ENCODE measurements at regions not wholly inside any gene's neighbourhood (a gene's known extent, or its start where the extent isn't known, plus 50 kb on each side); places are given as distances from the start of the nearest gene placed in this dataset.

DNA sequence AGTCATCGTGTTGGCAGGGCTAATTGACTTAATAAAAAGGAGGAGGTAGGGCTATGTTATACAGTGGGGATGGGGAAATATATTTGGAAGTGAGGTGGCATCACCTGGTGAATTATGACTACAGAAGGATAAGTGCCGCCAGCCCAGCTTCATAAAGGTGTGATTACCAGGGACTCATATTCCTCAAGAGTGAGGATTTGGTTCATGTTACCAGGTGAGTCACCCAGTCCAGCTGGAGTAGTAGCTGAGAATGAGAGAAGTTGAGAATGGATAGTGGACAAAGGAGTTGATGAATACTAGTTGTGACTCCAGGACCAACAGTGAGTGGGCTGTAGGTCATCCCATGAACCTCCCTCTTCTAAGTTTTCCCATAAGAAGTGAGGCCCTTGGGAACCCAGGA is 143.0 kb upstream of the GALNT15 start:
- no peak overlapping the region for H4K5ac ChIP-seq (ENCODE audit: low read depth, low read length)
- no peak overlapping the region for H2AK5ac ChIP-seq (ENCODE audit: low read depth, low read length)
- no peaks in the 10 kb centered on the region for H3K79me1 ChIP-seq (ENCODE audit: low read depth in 1 of 2, low read length in 2 of 2)
- no peak for DNase-seq
- H3K23ac ChIP-seq (ENCODE audit: low read depth, low read length) = no peak overlapping the region
- H3K14ac ChIP-seq (replicated peaks; ENCODE audit: low read depth, low read length) = no peak overlapping the region
- ATAC-seq (ENCODE audit: low read depth) = no peak
- dilution Hi-C loops (cut with HindIII; ENCODE audit: low sequenced_read_pairs, unreplicated experiment) = no loop called here
- no peak overlapping the region for H3K4me3 ChIP-seq (ENCODE audit: insufficient read depth, low read depth, low read length)
- intact Hi-C loops (cut with micrococcal nuclease) = no loop called here
- no peaks in the 10 kb centered on the region for H3K27me3 ChIP-seq (ENCODE audit: control insufficient read depth, insufficient read depth, low read length)
- H3K4me1 ChIP-seq (ENCODE audit: control insufficient read depth, insufficient read depth, low read length) = peaks cover 12% of the 10 kb centered on the region
- H3K56ac ChIP-seq (ENCODE audit: extremely low read depth, insufficient read depth, low read length) = no peak overlapping the region
- peaks cover 3% of the 10 kb centered on the region; the same call in 1 of the 2 replicates for H3K9me1 ChIP-seq (ENCODE audit: insufficient read depth, low read length)
- no peaks in the 10 kb centered on the region for H4K20me1 ChIP-seq (ENCODE audit: insufficient read depth, low read length)
- H3K4ac ChIP-seq (ENCODE audit: low read depth, low read length) = no peak overlapping the region
- H3K9ac ChIP-seq (ENCODE audit: low read depth, low read length) = no peak overlapping the region
- H3K18ac ChIP-seq (ENCODE audit: low read depth, low read length) = no peak overlapping the region
- H4K8ac ChIP-seq (ENCODE audit: low read depth in 2 of 2, low read length in 2 of 2) = no peak overlapping the region
- no peak overlapping the region; the same call in 1 of the 2 replicates for H2BK20ac ChIP-seq (ENCODE audit: low read depth, low read length)
- POLR2A ChIA-PET (ENCODE audit: unreplicated experiment) = no interaction called here
- H3K36me3 ChIP-seq (ENCODE audit: control insufficient read depth, insufficient read depth, low read length) = no peaks in the 10 kb centered on the region
- CTCF ChIA-PET = no interaction called here
- WGBS, 2 experiments (ENCODE audit: extremely low coverage in 2 of 2, insufficient read length in 1 of 2) = 100% methylated on average over 1 of the region's 2 CpGs; no CpG with 5 or more reads in 1 of the 2 experiments
- TF ChIP-seq, protein P1, sequence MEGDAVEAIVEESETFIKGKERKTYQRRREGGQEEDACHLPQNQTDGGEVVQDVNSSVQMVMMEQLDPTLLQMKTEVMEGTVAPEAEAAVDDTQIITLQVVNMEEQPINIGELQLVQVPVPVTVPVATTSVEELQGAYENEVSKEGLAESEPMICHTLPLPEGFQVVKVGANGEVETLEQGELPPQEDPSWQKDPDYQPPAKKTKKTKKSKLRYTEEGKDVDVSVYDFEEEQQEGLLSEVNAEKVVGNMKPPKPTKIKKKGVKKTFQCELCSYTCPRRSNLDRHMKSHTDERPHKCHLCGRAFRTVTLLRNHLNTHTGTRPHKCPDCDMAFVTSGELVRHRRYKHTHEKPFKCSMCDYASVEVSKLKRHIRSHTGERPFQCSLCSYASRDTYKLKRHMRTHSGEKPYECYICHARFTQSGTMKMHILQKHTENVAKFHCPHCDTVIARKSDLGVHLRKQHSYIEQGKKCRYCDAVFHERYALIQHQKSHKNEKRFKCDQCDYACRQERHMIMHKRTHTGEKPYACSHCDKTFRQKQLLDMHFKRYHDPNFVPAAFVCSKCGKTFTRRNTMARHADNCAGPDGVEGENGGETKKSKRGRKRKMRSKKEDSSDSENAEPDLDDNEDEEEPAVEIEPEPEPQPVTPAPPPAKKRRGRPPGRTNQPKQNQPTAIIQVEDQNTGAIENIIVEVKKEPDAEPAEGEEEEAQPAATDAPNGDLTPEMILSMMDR (conservative IDR thresholded peaks at IDR 0.05; ENCODE audit: low read depth, low read length) = no peak
- TF ChIP-seq SMC3 (IDR thresholded peaks at IDR 0.05; ENCODE audit: low read depth, low read length) = no peak
- TF ChIP-seq BHLHE40 (IDR thresholded peaks at IDR 0.05; ENCODE audit: low read depth, low read length) = no peak
- TF ChIP-seq, protein P2, sequence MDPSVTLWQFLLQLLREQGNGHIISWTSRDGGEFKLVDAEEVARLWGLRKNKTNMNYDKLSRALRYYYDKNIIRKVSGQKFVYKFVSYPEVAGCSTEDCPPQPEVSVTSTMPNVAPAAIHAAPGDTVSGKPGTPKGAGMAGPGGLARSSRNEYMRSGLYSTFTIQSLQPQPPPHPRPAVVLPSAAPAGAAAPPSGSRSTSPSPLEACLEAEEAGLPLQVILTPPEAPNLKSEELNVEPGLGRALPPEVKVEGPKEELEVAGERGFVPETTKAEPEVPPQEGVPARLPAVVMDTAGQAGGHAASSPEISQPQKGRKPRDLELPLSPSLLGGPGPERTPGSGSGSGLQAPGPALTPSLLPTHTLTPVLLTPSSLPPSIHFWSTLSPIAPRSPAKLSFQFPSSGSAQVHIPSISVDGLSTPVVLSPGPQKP (IDR thresholded peaks at IDR 0.05; ENCODE audit: borderline replicate concordance, low read depth, low read length) = no peak
- TF ChIP-seq MAFK (IDR thresholded peaks at IDR 0.05; ENCODE audit: low read depth, low read length) = no peak
- TF ChIP-seq MAZ (IDR thresholded peaks at IDR 0.05; ENCODE audit: borderline replicate concordance, low read depth, low read length) = no peak
- no peak for TF ChIP-seq CEBPB (IDR thresholded peaks at IDR 0.05; ENCODE audit: low read depth, low read length)
- no peak for TF ChIP-seq POLR2A (IDR thresholded peaks at IDR 0.05; ENCODE audit: low read depth, low read length)
- TF ChIP-seq NFE2L2 (IDR thresholded peaks at IDR 0.05; ENCODE audit: low read depth, low read length) = no peak
- no peak for TF ChIP-seq RAD21 (IDR thresholded peaks at IDR 0.05; ENCODE audit: low read length)
- TF ChIP-seq, protein P3, sequence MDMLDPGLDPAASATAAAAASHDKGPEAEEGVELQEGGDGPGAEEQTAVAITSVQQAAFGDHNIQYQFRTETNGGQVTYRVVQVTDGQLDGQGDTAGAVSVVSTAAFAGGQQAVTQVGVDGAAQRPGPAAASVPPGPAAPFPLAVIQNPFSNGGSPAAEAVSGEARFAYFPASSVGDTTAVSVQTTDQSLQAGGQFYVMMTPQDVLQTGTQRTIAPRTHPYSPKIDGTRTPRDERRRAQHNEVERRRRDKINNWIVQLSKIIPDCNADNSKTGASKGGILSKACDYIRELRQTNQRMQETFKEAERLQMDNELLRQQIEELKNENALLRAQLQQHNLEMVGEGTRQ (IDR thresholded peaks at IDR 0.05; ENCODE audit: low read depth, low read length) = no peak
- TF ChIP-seq RFX5 (IDR thresholded peaks at IDR 0.05; ENCODE audit: low read depth, low read length) = no peak
- no peak for TF ChIP-seq CHD1 (IDR thresholded peaks at IDR 0.05; ENCODE audit: low read depth, low read length)
- TF ChIP-seq RCOR1 (IDR thresholded peaks at IDR 0.05; ENCODE audit: insufficient replicate concordance, low read length) = no peak
- no peak for TF ChIP-seq FOS (IDR thresholded peaks at IDR 0.05; ENCODE audit: low read depth, low read length)
- TF ChIP-seq MXI1 (IDR thresholded peaks at IDR 0.05; ENCODE audit: borderline replicate concordance, low read depth, low read length) = no peak
- H3K27ac ChIP-seq (ENCODE audit: insufficient read depth, low read length) = no peak overlapping the region
- no peak overlapping the region for H3K4me2 ChIP-seq (ENCODE audit: low read depth, low read length)
- H2BK15ac ChIP-seq (ENCODE audit: low read depth, low read length) = no peak overlapping the region
- no peak overlapping the region for H4K91ac ChIP-seq (ENCODE audit: insufficient read depth, low read depth, low read length)
- H2BK5ac ChIP-seq (ENCODE audit: low read depth, low read length, poor library complexity, severe bottlenecking) = no peak overlapping the region
- in situ Hi-C loops (cut with MboI; ENCODE audit: low sequenced_read_pairs) = no loop called here
- H2AFZ ChIP-seq (replicated peaks; ENCODE audit: low read length, poor library complexity) = no peak overlapping the region
- no peak overlapping the region for H2BK120ac ChIP-seq (ENCODE audit: low read depth, low read length)
- BruUV-seq (replicated peaks) = no TSS peak
- peaks cover 2% of the 10 kb centered on the region; the same call in 1 of the 2 replicates for H3K9me3 ChIP-seq (ENCODE audit: control insufficient read depth, insufficient read depth, low read length)
- H2AK9ac ChIP-seq (replicated peaks; ENCODE audit: low read depth, low read length, poor library complexity) = no peak overlapping the region

Measured in IMR-90 (cell line).